ENCODE measurements at regions not wholly inside any gene's neighbourhood (a gene's known extent, or its start where the extent isn't known, plus 50 kb on each side); places are given as distances from the start of the nearest gene placed in this dataset.
"Not testable (repeated sequence)": the region's sequence is repeated elsewhere in the genome, so short reads cannot be mapped to it uniquely, and the experiment has no call there.

DNA sequence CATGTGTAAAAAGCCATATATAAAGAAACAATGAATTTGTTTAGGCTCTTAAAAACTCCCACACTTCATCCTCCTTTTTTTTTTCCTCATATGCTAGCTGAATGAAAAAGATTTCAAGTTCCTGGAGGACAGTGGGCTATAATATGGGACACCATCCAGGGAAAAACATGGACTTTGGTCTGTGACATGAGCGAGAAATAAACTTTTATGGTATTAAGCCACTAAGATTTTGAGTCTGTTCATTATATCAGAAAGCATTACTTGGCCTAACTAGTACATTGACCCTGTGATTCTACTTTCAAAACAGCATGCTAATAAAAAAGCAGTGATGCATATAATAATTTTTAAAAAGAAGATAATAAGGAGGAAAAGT is 392.3 kb upstream of the CAMK1G start:
- in situ Hi-C loops (cut with HindIII; ENCODE audit: low sequenced_read_pairs), result loop anchor here (10.0 kb wide), 1 partner anchor 1166 kb away; no protein-coding TSS in a partner anchor
- TF ChIP-seq, protein P1, sequence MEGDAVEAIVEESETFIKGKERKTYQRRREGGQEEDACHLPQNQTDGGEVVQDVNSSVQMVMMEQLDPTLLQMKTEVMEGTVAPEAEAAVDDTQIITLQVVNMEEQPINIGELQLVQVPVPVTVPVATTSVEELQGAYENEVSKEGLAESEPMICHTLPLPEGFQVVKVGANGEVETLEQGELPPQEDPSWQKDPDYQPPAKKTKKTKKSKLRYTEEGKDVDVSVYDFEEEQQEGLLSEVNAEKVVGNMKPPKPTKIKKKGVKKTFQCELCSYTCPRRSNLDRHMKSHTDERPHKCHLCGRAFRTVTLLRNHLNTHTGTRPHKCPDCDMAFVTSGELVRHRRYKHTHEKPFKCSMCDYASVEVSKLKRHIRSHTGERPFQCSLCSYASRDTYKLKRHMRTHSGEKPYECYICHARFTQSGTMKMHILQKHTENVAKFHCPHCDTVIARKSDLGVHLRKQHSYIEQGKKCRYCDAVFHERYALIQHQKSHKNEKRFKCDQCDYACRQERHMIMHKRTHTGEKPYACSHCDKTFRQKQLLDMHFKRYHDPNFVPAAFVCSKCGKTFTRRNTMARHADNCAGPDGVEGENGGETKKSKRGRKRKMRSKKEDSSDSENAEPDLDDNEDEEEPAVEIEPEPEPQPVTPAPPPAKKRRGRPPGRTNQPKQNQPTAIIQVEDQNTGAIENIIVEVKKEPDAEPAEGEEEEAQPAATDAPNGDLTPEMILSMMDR (IDR thresholded peaks at IDR 0.05; ENCODE audit: low read depth, low read length, missing control alignments), result no peak
- no peak for DNase-seq (ENCODE audit: low read depth)
- H3K4me3 ChIP-seq (ENCODE audit: low read depth, low read length), result no peak overlapping the region

DNA sequence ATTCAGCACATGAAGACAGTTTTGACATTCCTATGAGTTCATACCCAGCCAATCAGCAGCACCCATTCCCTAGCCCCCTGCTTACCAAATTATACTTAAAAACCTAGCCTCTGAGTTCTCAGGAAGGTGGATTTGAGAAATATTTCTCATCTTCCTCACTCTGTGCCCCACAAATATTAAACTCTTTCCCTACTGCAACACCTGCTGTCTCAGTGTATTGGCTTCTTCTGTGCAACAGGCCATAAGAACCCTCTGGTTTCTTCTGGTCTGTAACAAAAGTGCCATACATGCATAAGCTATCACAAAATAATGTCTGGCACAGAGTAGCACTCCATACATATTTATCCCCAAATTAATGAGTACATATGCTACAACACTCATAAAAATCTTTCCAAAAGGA is 387.4 kb upstream of the CAMK1G start:
- TF ChIP-seq, protein P1 (IDR thresholded peaks at IDR 0.05; ENCODE audit: low read depth, low read length, missing control alignments), result no peak
- in situ Hi-C loops (cut with HindIII; ENCODE audit: low sequenced_read_pairs), result loop anchor here (10.0 kb wide), 1 partner anchor 1171 kb away; no protein-coding TSS in a partner anchor
- H3K4me3 ChIP-seq (ENCODE audit: low read depth, low read length), result no peak overlapping the region
- no peak for DNase-seq (ENCODE audit: low read depth)

DNA sequence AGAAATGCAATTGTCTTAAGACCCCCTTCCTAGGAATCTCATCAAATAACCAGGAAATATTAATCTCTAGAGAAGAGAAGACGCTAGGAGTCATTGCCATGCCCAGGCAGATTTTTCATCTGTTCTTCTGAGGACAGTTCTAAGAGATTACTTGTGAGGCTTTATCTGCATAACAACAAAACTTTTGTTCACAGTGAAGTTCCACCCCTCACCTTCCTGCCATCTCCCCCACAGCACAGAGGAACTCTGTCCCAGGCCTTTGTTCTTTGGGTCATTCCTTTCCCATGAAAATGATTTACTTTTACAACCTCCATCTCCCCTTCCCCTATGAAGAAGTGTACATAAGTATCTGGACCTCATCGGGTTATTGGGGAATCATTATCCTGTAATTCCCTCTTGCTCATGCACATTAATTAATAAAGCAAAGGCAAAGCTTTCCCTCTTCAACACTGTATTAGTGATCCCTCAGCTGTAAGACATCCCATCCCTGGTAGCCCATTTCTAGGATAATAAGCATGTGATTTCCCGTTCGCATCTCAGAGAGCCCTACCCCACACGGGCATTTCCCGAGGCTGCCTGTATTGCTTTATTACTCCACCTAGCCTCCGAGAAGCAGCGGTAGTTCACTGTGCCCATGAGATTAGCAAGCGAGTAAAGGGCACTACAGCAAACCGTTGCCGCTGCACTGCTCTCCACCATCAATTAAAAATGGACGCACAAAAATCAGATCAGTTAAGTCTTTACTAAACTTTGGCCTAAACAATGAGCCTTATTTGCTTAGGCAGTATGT is 384.4 kb upstream of the CAMK1G start:
- TF ChIP-seq, protein P1 (IDR thresholded peaks at IDR 0.05; ENCODE audit: low read depth, low read length, missing control alignments), result no peak
- in situ Hi-C loops (cut with HindIII; ENCODE audit: low sequenced_read_pairs), result loop anchor here (10.0 kb wide), 1 partner anchor 1174 kb away; no protein-coding TSS in a partner anchor
- no peak overlapping the region for H3K4me3 ChIP-seq (ENCODE audit: low read depth, low read length)
- no peak for DNase-seq (ENCODE audit: low read depth)

DNA sequence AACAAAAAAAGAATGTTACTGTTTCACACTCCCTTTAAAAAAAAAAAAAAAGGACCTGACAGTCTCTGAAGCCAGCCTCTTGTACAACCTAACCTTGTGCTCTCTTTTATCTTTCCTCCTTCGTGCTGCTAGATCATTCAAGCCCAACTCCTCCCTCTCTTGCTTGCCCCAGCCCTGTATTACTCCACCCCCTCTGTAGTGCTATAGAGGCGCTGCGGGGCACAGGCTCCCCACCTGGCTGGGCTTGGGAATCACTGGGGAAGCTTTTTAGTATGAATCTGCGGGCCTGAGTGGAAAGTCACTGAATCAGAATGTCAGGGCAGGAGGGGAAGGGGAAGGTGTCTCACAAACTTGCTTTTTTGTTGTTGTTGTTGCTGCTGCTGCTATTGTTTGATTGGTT is 383.7 kb upstream of the CAMK1G start:
- TF ChIP-seq, protein P1 (IDR thresholded peaks at IDR 0.05; ENCODE audit: low read depth, low read length, missing control alignments), result no peak
- in situ Hi-C loops (cut with HindIII; ENCODE audit: low sequenced_read_pairs), result loop anchor here (10.0 kb wide), 1 partner anchor 1175 kb away; no protein-coding TSS in a partner anchor
- no peak for DNase-seq (ENCODE audit: low read depth)
- H3K4me3 ChIP-seq (ENCODE audit: low read depth, low read length), result no peak overlapping the region

DNA sequence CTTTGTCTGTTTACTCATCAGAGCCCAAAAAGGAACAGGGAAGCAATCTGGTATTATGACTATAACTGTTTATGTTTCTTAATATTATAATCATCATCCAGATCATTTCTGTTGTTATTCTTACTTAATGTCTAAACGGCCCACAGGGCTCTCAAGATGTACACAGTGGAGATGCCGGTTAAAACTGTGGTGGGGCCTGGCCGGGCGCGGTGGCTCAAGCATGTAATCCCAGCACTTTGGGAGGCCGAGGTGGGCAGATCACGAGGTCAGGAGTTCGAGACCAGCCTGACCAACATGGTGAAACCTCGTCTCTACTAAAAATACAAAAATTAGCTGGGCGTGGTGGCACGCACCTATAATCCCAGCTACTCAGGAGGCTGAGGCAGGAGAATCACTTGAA is 381.2 kb upstream of the CAMK1G start:
- in situ Hi-C loops (cut with HindIII; ENCODE audit: low sequenced_read_pairs); DNase-seq (ENCODE audit: low read depth); H3K4me3 ChIP-seq (ENCODE audit: low read depth, low read length): not testable (repeated sequence)

DNA sequence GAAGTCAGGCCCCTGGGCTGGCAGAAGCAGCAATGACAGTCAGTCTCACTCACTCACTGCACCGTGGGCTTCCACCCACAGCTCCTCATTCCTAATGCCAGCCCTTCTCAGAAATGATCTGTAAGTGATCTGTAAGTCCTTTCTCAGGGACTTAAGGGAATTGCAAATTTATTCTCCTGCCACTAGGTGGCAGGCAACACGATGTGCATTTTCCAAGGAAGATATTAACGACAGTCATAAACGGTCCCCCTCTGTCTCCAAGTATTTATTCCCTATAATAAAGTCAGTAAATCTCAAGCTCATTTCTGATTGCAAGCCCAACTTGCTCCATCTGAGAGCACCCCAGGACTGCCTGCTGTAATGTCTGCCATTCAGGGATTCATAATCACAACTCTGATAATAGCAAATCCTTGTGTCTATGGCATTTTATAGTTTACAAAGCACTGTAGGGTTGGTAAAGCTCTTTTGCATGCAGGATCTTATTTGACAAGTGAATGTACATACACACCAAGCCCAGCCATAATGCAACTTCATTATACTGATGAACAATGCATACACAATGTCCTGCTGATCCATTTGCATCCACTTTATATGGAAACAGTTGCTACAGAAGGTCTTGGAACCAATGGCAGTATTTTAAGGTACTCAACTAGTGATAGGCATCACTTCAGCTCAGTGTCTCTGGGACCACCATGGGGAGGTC is 380.5 kb upstream of the CAMK1G start:
- TF ChIP-seq, protein P1 (IDR thresholded peaks at IDR 0.05; ENCODE audit: low read depth, low read length, missing control alignments), result peak; percentile 76
- no peak overlapping the region for H3K4me3 ChIP-seq (ENCODE audit: low read depth, low read length)
- peak; percentile 38 for DNase-seq (ENCODE audit: low read depth)
- in situ Hi-C loops (cut with HindIII; ENCODE audit: low sequenced_read_pairs), result no loop called here

DNA sequence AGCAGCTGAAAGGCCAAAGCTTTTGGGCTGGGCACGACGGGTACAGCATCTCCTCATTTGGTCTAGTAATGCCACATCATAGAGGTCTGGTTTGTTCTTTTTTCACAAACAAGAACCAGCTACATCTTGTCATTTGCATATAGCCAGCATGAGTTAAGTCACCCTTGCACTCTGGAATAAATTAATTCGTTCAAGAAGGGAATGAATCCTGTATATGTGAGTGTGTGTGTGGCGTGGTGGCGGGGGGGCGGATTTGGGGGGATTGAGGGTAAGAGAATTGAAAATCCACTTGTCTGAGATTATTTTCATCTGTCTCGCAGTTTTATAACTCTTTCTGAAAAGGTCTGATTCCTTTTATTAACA is 380.0 kb upstream of the CAMK1G start:
- in situ Hi-C loops (cut with HindIII; ENCODE audit: low sequenced_read_pairs), result no loop called here
- no peak for DNase-seq (ENCODE audit: low read depth)
- TF ChIP-seq, protein P1 (IDR thresholded peaks at IDR 0.05; ENCODE audit: low read depth, low read length, missing control alignments), result no peak
- H3K4me3 ChIP-seq (ENCODE audit: low read depth, low read length), result no peak overlapping the region

Measured in astrocyte of the cerebellum (primary cell).